HUES48 (cell line): ENCODE measurements at regions not wholly inside any gene's neighbourhood (a gene's known extent, or its start where the extent isn't known, plus 50 kb on each side); places are given as distances from the start of the nearest gene placed in this dataset.
"Not testable (repeated sequence)": the region's sequence is repeated elsewhere in the genome, so short reads cannot be mapped to it uniquely, and the experiment has no call there.

Experiments used
- H3K27ac ChIP-seq: one replicate; pipeline ENCODE4 v1.7.0; 2013; ENCODE audit warnings: low read depth, low read length, inconsistent platforms
- H3K27me3 ChIP-seq: 2 replicates; pipeline ENCODE4 v1.6.1; 2013; ENCODE audit warnings: mild to moderate bottlenecking, low read length; ENCODE audit not compliant: control insufficient read depth, insufficient read depth
- H3K36me3 ChIP-seq: 2 replicates; pipeline ENCODE4 v1.6.1; 2013; ENCODE audit warnings: low read length; ENCODE audit not compliant: control insufficient read depth, insufficient read depth
- H3K4me1 ChIP-seq: 2 replicates; pipeline ENCODE4 v1.6.1; 2013; ENCODE audit warnings: mild to moderate bottlenecking, low read length; ENCODE audit not compliant: control insufficient read depth, insufficient read depth
- H3K4me3 ChIP-seq: 2 replicates; pipeline ENCODE4 v1.5.1; 2013; ENCODE audit warnings: mild to moderate bottlenecking, low read depth, low read length
- H3K9ac ChIP-seq: 2 replicates; pipeline ENCODE4 v1.6.1; 2013; ENCODE audit warnings: mild to moderate bottlenecking, low read depth, low read length, moderate library complexity
- H3K9me3 ChIP-seq: 2 replicates; pipeline ENCODE4 v1.6.1; 2013; ENCODE audit warnings: low read length; ENCODE audit not compliant: control insufficient read depth, insufficient read depth

- Histone ChIP-seq H3K4me3 (no peak overlapping the region), H3K4me1 (no peaks in the 10 kb centered on the region), H3K27ac (no peak overlapping the region), H3K27me3 (no peaks in the 10 kb centered on the region), H3K9me3 (no peaks in the 10 kb centered on the region), H3K36me3 (no peaks in the 10 kb centered on the region), H3K9ac (no peak overlapping the region)
These were observed 113.3 kb upstream of the TBX18 start for GRCh38 chr6:84877515-84878210.

DNA sequence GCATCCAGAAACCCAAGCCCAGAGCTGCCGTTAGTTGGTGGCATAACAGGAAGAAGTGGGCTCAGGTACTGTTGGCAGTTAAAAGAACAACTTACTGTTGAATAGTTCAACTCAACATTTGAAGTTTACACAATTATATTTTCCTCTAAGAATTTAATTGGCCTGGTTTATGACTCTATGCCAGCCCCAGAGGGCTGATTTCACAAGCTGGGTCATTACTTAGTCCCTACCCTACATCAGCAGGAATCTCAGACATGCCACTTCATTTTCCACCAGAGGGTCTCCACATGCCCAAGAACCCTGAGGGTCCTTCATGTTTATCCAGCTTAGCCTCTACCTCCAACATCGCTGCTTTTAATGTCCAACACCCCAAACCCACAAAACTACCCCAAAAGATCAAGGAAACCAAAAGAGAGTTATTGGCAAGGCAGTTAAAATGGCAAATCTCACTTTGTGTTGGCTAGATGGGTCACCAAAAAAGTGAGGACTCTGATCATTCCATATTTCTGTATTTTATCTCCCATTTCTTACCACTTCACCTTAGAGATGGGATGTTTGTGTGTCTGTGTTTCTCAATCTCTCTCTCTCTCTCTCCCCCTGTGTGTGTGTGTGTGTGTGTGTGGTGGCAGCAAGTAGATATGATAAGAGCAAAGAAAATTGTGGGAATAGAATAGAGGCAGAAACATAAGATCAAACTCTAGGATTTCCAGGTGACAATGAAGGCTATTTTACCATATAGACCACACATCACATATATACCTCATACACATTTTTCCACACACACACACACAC is 112.5 kb upstream of the TBX18 start:
- Histone ChIP-seq H3K9me3 (no peaks in the 10 kb centered on the region), H3K27me3 (no peaks in the 10 kb centered on the region), H3K4me1 (no peaks in the 10 kb centered on the region), H3K4me3 (no peak overlapping the region), H3K27ac (no peak overlapping the region), H3K9ac (no peak overlapping the region), H3K36me3 (no peaks in the 10 kb centered on the region)

DNA sequence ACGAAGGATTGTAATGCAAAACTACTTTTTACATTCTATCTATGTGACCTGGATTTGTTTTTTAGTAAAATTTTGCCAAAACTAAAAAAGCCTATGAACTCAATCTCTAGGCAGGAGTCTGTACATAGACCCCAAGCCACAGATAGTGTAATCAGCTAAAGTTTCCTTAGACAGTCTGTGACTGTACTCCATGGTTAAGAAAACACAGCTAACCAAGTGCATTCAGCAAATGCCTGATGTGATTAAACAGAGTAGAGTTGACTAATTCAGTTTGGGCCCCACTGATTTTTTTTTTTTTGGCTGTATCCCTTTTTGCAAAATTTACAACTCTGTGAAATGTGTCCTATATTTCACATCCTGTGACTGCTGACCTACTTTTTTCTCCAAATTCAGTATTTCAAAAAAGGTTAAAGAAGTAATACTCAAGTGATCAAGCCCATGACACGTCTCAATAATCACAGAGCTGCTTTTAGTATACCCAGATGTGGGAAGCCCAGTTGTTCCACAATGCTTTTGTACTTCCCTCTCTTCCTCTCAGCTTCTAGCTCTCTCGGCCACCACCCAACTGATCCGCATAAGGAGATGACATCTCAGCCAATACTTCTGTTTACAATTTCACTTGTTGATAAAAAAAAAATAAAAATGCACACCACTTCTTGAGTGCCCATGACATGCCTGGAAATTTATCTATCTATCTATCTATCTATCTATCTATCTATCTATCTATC is 108.8 kb upstream of the TBX18 start:
- no peaks in the 10 kb centered on the region for H3K9me3 ChIP-seq
- no peaks in the 10 kb centered on the region for H3K4me1 ChIP-seq
- H3K9ac ChIP-seq = no peak overlapping the region
- H3K4me3 ChIP-seq = no peak overlapping the region
- H3K36me3 ChIP-seq = no peaks in the 10 kb centered on the region
- H3K27ac ChIP-seq = no peak overlapping the region
- no peaks in the 10 kb centered on the region for H3K27me3 ChIP-seq

GRCh38 chr6:84871925-84872324 is 107.5 kb upstream of the TBX18 start:
- Histone ChIP-seq H3K9ac (no peak overlapping the region), H3K4me1 (no peaks in the 10 kb centered on the region), H3K4me3 (no peak overlapping the region), H3K27me3 (no peaks in the 10 kb centered on the region), H3K36me3 (no peaks in the 10 kb centered on the region), H3K9me3 (no peaks in the 10 kb centered on the region), H3K27ac (no peak overlapping the region)

- Histone ChIP-seq H3K9me3 (no peaks in the 10 kb centered on the region), H3K36me3 (no peaks in the 10 kb centered on the region), H3K4me3 (no peak overlapping the region), H3K27ac (no peak overlapping the region), H3K27me3 (no peaks in the 10 kb centered on the region), H3K9ac (no peak overlapping the region), H3K4me1 (no peaks in the 10 kb centered on the region)
These were observed 106.3 kb upstream of the TBX18 start for GRCh38 chr6:84870672-84871071.

DNA sequence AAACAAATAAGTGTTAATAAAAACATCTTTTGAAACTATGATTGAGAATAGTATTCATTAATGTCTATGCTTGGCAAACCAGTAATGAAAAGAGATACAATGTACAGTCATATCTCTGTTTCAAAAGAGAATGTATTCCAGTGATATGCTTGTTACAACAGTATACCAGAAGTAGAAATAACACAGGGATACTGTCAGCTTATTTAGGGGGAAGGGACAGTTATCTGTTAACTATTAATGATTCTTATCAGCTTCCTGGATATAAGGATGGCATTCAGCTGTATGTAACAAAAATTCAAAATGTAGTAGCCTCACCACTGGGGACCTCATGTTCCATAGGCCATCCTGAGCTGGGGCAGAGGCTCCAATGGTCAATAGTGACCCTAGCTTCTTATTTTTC is 103.8 kb upstream of the TBX18 start:
- Histone ChIP-seq H3K36me3 (no peaks in the 10 kb centered on the region), H3K4me3 (no peak overlapping the region), H3K27ac (no peak overlapping the region), H3K27me3 (no peaks in the 10 kb centered on the region), H3K9me3 (no peaks in the 10 kb centered on the region), H3K9ac (no peak overlapping the region), H3K4me1 (no peaks in the 10 kb centered on the region)

DNA sequence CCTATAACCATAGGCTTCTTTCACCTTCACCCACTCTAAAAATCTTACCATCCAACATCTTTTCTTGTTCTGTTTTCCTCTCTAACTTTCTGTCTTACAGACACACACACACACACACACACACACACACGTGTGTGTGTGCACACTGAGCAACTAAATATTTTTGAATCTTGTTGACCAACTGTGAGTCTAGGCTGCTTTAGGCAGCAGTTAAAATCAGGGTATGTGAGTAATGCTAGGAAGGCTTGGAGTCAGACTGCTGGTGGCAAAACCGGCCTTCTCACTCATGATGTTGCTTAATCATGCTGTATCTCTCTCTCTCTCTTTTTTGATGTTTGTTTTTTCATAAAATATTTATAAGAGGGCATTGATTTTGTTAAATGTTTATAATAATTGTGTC is 103.1 kb upstream of the TBX18 start:
- Histone ChIP-seq H3K36me3 (no peaks in the 10 kb centered on the region), H3K4me1 (no peaks in the 10 kb centered on the region), H3K9ac (no peak overlapping the region), H3K27me3 (no peaks in the 10 kb centered on the region), H3K9me3 (no peaks in the 10 kb centered on the region), H3K27ac (no peak overlapping the region), H3K4me3 (no peak overlapping the region)

DNA sequence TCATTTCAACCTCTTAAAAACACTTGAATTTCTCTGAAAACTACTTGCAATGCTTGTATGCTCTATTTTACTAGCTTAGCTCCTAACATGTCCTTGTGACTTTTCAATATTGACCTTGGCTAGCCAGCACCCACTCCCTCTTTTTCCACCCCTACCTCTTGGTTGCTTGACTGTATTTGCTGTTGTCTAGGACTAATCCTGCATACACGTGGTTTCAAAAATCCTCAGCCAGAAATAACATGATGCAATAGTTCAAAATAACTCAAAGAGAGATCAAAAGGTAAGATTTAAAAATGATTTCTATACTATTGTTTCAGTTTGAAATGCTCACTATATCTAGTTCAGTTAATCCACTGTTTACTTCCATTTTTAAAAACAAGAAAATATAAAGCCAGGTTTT is 102.3 kb upstream of the TBX18 start:
- H3K9ac ChIP-seq = no peak overlapping the region
- no peaks in the 10 kb centered on the region for H3K36me3 ChIP-seq

GRCh38 chr6:84865372-84865771 is 101.0 kb upstream of the TBX18 start:
- H3K27me3 ChIP-seq, H3K27ac ChIP-seq, H3K4me3 ChIP-seq, H3K36me3 ChIP-seq, H3K9me3 ChIP-seq, H3K4me1 ChIP-seq, H3K9ac ChIP-seq: not testable (repeated sequence)

More for the DNA sequence above, 102.3 kb upstream of the TBX18 start:
- Histone ChIP-seq H3K4me3 (no peak overlapping the region), H3K27ac (no peak overlapping the region), H3K9me3 (no peaks in the 10 kb centered on the region), H3K27me3 (no peaks in the 10 kb centered on the region), H3K4me1 (no peaks in the 10 kb centered on the region)

- Histone ChIP-seq H3K27ac (no peak overlapping the region), H3K27me3 (no peaks in the 10 kb centered on the region), H3K36me3 (no peaks in the 10 kb centered on the region), H3K4me1 (peaks cover 9% of the 10 kb centered on the region; the same call in 1 of the 2 replicates), H3K9ac (no peak overlapping the region), H3K4me3 (no peak overlapping the region), H3K9me3 (no peaks in the 10 kb centered on the region)
These were observed 98.4 kb upstream of the TBX18 start for GRCh38 chr6:84862843-84863242.

DNA sequence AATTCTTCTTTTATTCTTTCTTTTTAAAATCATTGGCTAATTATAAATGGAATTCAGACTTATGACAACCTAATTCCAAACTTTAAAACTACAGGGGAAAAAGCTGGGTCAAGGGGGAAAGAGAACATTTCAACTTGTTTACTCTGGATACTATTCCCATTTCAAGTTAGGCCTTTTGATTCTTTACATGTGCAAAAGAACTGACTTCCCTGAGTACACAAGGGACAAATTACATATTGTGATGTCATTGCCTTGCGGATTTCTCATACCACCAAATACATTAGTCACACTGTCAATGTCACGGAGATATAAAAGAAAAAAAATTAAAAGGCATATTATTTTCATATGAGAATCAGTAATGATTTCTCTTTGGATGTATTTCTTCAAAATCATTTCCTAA is 96.5 kb upstream of the TBX18 start:
- Histone ChIP-seq H3K4me3 (no peak overlapping the region), H3K36me3 (no peaks in the 10 kb centered on the region), H3K4me1 (peaks cover 9% of the 10 kb centered on the region; the same call in 1 of the 2 replicates)

More for the DNA sequence above, 96.5 kb upstream of the TBX18 start:
- no peak overlapping the region for H3K9ac ChIP-seq
- H3K27me3 ChIP-seq = no peaks in the 10 kb centered on the region
- no peaks in the 10 kb centered on the region for H3K9me3 ChIP-seq
- no peak overlapping the region for H3K27ac ChIP-seq
